Testis (tissue), 2 donors: ENCODE measurements at regions not wholly inside any gene's neighbourhood (a gene's known extent, or its start where the extent isn't known, plus 50 kb on each side); places are given as distances from the start of the nearest gene placed in this dataset.

Experiments
- DNase-seq: peaks from one replicate; pipeline ENCODE4 v3.0.0-alpha.2; 2019
- H3K27ac ChIP-seq, 2 donors: fragments of 200-600 bp; sonication (generic); one replicate each; pipeline ENCODE4 v1.5.1; 2019
- H3K27me3 ChIP-seq: fragments of 200-600 bp; sonication (generic); one replicate; pipeline ENCODE4 v1.5.1; 2019
- H3K36me3 ChIP-seq: fragments of 200-600 bp; sonication (generic); one replicate; pipeline ENCODE4 v1.5.1; 2017; ENCODE audit warnings: low read depth; ENCODE audit errors: missing control alignments
- H3K4me1 ChIP-seq: fragments of 200-600 bp; sonication (generic); one replicate; pipeline ENCODE4 v1.5.1; 2019
- H3K4me3 ChIP-seq, 2 donors: fragments of 200-600 bp; sonication (generic); one replicate each; pipeline ENCODE4 v1.5.1; 2017 to 2019
- H3K9me3 ChIP-seq: fragments of 200-600 bp; sonication (generic); one replicate; pipeline ENCODE4 v1.5.1; 2017
- POLR2A ChIP-seq: fragments of 450-650 bp; IDR thresholded peaks from one replicate; pipeline ENCODE4 v1.6.1; 2017; ENCODE audit warnings: antibody characterized with exemption, mild to moderate bottlenecking, moderate library complexity
- whole genome bisulfite sequencing, 2 donors: methylation state at CpG; one replicate each; pipeline ENCODE4 v1.1.5; 2018; 5-methylcytosine and 5-hydroxymethylcytosine counted together
- intact Hi-C: fragments of 100-400 bp; cut with DNase I; formaldehyde crosslinking; loops from one replicate; pipeline ENCODE4 v1.15.1; 2023; ENCODE audit warnings: low total_unique reads
- TF ChIP-seq, protein P1 (sequence below), 3 experiments: fragments of 450-650 bp in 2 of 3; fragments of 200-600 bp in 1 of 3; sonication (generic) in 1 of 3; IDR thresholded peaks; one replicate each; pipeline ENCODE4 v1.5.1; 2016 to 2019; ENCODE audit warnings: antibody characterized with exemption in 3 of 3, mild to moderate bottlenecking in 2 of 3, moderate library complexity in 1 of 3

GRCh38 chr7:50166997-50167965, 74.2 kb upstream of the ZPBP start:
- Histone ChIP-seq H3K36me3 (no peaks in the 10 kb centered on the region), H3K4me1 (no peaks in the 10 kb centered on the region), H3K27me3 (no peaks in the 10 kb centered on the region), H3K27ac (no peak overlapping the region), H3K9me3 (no peaks in the 10 kb centered on the region), H3K4me3 (no peak overlapping the region)
- WGBS, 2 donors = 66 to 76% methylated on average over 10 to 13 of the region's 13 CpGs
- no peak for DNase-seq
- no peak for TF ChIP-seq POLR2A
- TF ChIP-seq, protein P1, sequence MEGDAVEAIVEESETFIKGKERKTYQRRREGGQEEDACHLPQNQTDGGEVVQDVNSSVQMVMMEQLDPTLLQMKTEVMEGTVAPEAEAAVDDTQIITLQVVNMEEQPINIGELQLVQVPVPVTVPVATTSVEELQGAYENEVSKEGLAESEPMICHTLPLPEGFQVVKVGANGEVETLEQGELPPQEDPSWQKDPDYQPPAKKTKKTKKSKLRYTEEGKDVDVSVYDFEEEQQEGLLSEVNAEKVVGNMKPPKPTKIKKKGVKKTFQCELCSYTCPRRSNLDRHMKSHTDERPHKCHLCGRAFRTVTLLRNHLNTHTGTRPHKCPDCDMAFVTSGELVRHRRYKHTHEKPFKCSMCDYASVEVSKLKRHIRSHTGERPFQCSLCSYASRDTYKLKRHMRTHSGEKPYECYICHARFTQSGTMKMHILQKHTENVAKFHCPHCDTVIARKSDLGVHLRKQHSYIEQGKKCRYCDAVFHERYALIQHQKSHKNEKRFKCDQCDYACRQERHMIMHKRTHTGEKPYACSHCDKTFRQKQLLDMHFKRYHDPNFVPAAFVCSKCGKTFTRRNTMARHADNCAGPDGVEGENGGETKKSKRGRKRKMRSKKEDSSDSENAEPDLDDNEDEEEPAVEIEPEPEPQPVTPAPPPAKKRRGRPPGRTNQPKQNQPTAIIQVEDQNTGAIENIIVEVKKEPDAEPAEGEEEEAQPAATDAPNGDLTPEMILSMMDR (IDR thresholded peaks at IDR 0.05) = no peak
- intact Hi-C loops = no loop called here

GRCh38 chr7:50164559-50165170, 71.6 kb upstream of the ZPBP start:
- intact Hi-C loops = no loop called here
- no peak for DNase-seq
- Histone ChIP-seq H3K27ac (no peak overlapping the region), H3K9me3 (no peaks in the 10 kb centered on the region), H3K4me3 (no peak overlapping the region), H3K27me3 (no peaks in the 10 kb centered on the region), H3K36me3 (no peaks in the 10 kb centered on the region), H3K4me1 (no peaks in the 10 kb centered on the region)
- TF ChIP-seq POLR2A = no peak
- TF ChIP-seq, protein P1 (IDR thresholded peaks at IDR 0.05) = no peak
- 67 to 81% methylated on average over 6 of the region's 6 CpGs for WGBS, 2 donors

DNA sequence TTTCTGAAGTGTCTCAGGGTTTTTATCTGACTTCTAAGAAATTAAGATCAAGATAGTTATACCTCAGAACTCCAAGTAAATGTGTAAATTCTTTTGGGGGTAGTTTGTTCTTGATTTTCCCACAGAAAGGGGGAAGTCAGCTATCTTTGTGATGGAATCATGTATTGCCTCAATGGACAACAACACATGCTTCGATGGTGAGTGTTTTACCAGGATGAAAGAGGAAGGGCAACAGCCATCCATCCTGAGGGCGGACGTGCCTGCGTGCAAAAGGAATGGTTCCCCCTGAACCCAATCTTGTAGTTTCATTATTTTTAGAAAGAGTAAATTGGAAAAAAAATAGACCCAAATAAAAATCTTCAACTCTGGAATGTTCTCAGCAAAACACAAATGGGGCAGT, 67.2 kb upstream of the ZPBP start:
- Histone ChIP-seq H3K27me3 (no peaks in the 10 kb centered on the region), H3K4me1 (no peaks in the 10 kb centered on the region), H3K4me3 (no peak overlapping the region), H3K36me3 (no peaks in the 10 kb centered on the region), H3K9me3 (no peaks in the 10 kb centered on the region), H3K27ac (no peak overlapping the region)
- DNase-seq = no peak
- 83 to 93% methylated on average over 4 of the region's 4 CpGs for WGBS, 2 donors
- TF ChIP-seq, protein P1 (IDR thresholded peaks at IDR 0.05) = no peak
- TF ChIP-seq POLR2A = no peak
- intact Hi-C loops = no loop called here

- Histone ChIP-seq H3K36me3 (no peaks in the 10 kb centered on the region), H3K4me3 (peak overlapping the region; percentile 18 to 49), H3K27me3 (no peaks in the 10 kb centered on the region), H3K27ac (no peak overlapping the region), H3K4me1 (no peaks in the 10 kb centered on the region), H3K9me3 (no peaks in the 10 kb centered on the region)
- TF ChIP-seq POLR2A = no peak
- TF ChIP-seq, protein P1 (IDR thresholded peaks at IDR 0.05) = no peak
- peak; percentile 21 for DNase-seq
- 81 to 84% methylated on average over 25 of the region's 25 CpGs for WGBS, 2 donors
- intact Hi-C loops = no loop called here
Measured at GRCh38 chr7:50159154-50159553, 66.1 kb upstream of the ZPBP start.
